22Rv1 (cell line): ENCODE measurements at regions not wholly inside any gene's neighbourhood (a gene's known extent, or its start where the extent isn't known, plus 50 kb on each side); places are given as distances from the start of the nearest gene placed in this dataset.
"Not testable (repeated sequence)": the region's sequence is repeated elsewhere in the genome, so short reads cannot be mapped to it uniquely, and the experiment has no call there.

Experiments
- H3K27ac ChIP-seq: fragments of 450-650 bp; 2 replicates; pipeline ENCODE4 v1.5.1; 2017
- ZFX ChIP-seq: fragments of 450-650 bp; IDR thresholded peaks from 2 replicates; pipeline ENCODE4 v1.6.1; 2017; ENCODE audit warnings: antibody characterized with exemption, borderline replicate concordance
- TF ChIP-seq, protein P1 (sequence below): fragments of 450-650 bp; IDR thresholded peaks from 2 replicates; pipeline ENCODE4 v1.5.1; 2017; ENCODE audit warnings: mild to moderate bottlenecking

DNA sequence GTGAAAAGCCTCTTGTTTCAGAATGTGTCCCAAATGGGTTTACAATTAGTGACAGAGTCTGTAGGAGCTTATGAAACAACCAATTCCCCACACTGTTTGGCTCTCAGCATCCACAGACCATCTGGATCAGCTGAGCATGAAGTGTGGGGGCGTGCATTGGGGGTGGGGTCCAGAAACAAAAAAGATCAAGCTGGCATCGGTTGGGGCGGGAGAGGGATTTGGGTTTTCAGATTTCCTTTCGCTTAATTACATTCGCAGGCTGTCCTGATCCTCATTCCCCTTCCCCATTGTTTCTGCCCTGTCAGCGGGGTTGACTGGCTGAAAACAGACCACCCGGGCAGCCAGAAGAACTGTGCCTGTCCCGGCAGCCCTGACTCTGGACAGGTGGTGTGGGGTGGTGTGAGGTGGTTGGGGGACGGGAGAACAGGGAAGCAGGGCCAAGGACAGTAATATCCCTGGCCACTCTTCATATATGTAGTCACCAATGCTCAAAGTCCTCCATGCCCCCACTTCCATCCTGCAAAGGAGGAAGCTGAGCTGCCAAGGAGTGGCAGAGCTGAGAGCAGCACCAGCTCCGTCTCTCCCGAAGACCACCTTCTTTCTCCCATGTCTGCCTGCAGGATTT is 92.0 kb downstream of the IER5 start:
- H3K27ac ChIP-seq: no peak overlapping the region
- no peak for TF ChIP-seq ZFX
- TF ChIP-seq, protein P1, sequence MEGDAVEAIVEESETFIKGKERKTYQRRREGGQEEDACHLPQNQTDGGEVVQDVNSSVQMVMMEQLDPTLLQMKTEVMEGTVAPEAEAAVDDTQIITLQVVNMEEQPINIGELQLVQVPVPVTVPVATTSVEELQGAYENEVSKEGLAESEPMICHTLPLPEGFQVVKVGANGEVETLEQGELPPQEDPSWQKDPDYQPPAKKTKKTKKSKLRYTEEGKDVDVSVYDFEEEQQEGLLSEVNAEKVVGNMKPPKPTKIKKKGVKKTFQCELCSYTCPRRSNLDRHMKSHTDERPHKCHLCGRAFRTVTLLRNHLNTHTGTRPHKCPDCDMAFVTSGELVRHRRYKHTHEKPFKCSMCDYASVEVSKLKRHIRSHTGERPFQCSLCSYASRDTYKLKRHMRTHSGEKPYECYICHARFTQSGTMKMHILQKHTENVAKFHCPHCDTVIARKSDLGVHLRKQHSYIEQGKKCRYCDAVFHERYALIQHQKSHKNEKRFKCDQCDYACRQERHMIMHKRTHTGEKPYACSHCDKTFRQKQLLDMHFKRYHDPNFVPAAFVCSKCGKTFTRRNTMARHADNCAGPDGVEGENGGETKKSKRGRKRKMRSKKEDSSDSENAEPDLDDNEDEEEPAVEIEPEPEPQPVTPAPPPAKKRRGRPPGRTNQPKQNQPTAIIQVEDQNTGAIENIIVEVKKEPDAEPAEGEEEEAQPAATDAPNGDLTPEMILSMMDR: no peak

DNA sequence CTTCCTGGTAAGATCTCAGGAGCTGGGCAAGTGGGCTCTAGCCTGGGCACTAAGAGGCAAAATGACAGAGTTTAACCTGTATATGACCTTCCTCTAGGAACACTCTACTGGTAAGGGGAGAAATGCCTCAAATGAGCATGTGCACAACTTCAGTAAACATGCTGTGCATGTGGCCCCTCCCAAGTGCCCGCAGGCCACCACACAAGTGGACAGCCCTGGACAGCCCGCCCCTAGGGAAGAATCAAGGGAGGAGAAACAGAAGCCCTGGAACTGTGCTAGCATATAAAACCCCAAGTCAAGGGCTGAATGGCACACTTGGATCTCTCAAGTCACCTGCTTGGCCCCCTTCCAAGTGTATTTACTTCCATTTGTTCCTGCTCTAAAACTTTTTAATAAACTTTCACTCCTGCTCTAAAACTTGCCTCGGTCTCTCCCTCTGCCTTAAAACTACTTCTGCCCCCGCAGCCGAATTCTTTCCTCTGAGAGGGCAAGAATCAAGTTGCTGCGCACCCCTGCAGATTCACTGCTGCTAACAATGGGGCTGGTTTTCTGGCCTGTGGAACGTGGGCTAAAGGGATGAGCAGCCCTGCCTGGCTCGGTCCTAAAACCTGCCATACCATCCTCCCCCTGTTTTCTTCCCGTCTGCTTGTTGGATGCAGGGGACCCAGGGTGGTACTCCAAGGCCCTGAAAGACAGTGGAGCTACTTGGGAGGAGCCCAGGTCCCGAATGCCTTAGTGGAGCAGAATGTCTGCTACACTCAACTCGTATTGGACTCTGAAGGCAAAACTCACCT is 93.5 kb downstream of the IER5 start:
- TF ChIP-seq, protein P1: no peak
- no peak for TF ChIP-seq ZFX
- no peak overlapping the region for H3K27ac ChIP-seq

DNA sequence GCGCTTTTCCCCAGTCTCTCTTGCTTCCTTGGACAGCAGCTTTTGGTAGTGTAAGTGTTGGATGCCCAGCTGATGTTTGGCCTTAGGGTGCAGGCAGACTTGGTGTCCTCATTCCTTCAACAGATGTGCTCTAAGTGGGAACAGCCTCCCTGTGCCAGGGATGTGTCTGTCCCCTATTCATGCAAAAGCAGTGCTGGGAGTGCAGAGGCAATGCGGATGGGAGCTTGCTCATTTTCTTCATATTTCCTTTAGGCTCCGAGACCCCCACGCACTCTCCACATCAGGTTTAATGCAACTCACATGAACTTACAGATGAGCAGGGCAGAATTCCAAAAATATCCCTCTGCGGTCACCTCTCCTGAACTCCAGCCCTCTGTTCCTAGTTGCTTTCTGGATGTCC is 96.1 kb downstream of the IER5 start:
- TF ChIP-seq ZFX: no peak
- TF ChIP-seq, protein P1: no peak
- no peak overlapping the region for H3K27ac ChIP-seq

DNA sequence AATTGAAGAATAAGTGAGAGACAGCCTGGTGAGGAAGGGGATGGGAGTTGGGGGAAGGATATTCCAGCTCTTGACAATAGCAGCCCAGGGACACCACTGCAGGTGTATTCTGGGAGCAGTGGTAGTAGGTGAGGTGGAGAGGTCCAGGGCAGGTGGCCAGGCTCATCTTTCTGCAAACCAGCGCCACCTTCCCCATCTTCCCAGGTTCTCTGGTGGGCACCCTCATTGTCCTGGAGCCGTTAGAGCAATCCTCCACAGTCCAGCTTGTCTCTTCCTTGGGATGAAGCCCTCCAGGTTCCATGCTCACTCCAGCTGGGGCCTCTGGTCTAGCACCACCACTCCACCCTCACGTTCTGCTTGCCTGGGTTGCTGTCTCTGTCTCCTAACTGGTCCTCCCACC is 97.0 kb downstream of the IER5 start:
- H3K27ac ChIP-seq: no peak overlapping the region
- TF ChIP-seq ZFX: no peak
- TF ChIP-seq, protein P1: no peak

DNA sequence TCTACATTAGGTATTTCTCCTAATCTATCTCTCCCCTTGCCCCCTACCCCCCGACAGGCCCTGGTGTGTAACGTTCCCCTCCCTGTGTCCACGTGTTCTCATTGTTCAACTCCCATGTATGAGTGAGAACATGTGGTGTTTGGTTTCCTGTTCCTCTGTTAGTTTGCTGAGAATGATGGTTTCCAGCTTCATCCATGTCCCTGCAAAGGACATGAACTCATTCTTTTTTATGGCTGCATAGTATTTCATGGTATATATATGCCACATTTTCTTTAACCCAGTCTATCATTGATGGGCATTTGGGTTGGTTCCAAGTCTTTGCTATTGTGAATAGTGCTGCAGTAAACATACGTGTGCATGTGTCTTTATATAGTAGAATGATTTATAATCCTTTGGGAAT is 97.6 kb downstream of the IER5 start:
- not testable (repeated sequence) for H3K27ac ChIP-seq

DNA sequence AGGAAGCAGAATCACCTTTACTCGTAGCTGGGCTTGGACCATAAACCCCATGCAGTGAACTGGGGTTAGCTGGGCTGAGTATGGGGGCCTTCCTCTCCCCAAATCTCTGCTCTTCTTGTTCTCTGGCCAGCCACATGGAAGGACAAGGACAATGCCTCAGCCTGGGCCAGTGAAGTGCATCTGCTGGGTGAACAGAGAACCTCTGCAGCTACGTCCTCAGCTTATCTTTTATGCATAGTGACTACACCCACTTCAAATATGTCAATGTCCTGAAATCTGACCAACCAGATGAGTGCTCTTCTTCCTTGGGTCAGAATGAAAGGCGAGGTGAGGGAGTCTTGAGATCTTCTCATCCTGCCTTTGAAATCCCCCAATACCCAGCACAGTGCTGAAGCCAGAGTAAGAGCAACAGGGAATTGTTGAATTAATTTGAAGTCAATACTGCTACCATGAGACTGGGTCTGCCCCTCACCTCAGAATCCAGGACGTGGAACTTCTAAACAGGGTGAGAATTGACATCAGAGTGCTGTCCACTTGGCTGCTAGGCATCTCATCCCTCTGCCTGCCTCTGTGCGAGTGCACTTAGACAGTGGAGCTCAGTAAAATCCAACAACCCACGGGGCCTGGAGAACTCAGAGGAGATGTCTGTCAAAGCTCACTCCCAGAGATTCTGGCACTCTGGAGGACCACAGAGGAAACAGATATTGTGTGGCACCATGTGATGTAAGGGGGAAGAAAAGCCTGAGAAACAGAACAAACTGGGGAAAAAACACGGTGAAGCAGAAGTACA is 99.0 kb downstream of the IER5 start:
- no peak for TF ChIP-seq ZFX
- TF ChIP-seq, protein P1: no peak
- no peak overlapping the region for H3K27ac ChIP-seq

DNA sequence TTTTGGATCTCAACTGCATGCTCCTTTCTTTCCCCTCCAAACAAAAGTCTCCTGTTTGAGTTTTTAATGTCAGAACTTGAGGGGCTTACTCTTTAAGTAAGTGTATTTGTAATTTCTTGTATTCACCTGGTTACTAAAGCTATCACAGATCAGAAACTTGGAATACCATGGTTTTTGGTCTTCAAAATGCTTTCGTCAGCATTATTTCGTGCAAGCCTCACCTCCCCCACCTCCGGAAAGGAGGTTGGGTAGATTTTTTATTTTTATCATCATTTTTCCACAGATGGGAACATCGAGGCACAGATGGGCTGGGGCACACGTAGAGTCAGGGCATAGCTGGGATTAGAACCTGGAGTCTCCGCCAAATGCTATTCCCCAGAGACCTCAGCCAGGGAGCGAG is 100.7 kb downstream of the IER5 start:
- no peak overlapping the region for H3K27ac ChIP-seq
- TF ChIP-seq ZFX: no peak
- TF ChIP-seq, protein P1: no peak
